ENCODE measurements at regions not wholly inside any gene's neighbourhood (a gene's known extent, or its start where the extent isn't known, plus 50 kb on each side); places are given as distances from the start of the nearest gene placed in this dataset.

- no peak overlapping the region for H3K27ac ChIP-seq (ENCODE audit: low read depth, low read length)
- H3K9me2 ChIP-seq (ENCODE audit: insufficient read depth) = no peaks in the 10 kb centered on the region
- no peak overlapping the region for H3K4me3 ChIP-seq (replicated peaks in 1 of 2; ENCODE audit: low read depth in 1 of 2, low read length in 2 of 2)
- H2AFZ ChIP-seq (ENCODE audit: low read depth, low read length, poor library complexity, severe bottlenecking) = no peak overlapping the region
- H3K9me3 ChIP-seq (ENCODE audit: control insufficient read depth in 1 of 2, insufficient read depth in 1 of 2, low read depth in 1 of 2, low read length in 2 of 2) = no peaks in the 10 kb centered on the region
- H3K9ac ChIP-seq (ENCODE audit: low read length) = no peak overlapping the region
- no peaks in the 10 kb centered on the region for H3K79me2 ChIP-seq (ENCODE audit: insufficient read depth, low read length)
- no peak for ATAC-seq
- ChIA-PET POLR2A (no interaction called here), RAD21 (ENCODE audit: low non-redundant PET in 1 of 2, low total read pairs in 2 of 2, uncharacterized antibody in 2 of 2, unreplicated experiment in 2 of 2) (no interaction called here), CTCF (no interaction called here)
- no peaks in the 10 kb centered on the region for H3K36me3 ChIP-seq (ENCODE audit: control insufficient read depth in 1 of 2, insufficient read depth in 2 of 2, low read length in 2 of 2)
- DNase-seq (ENCODE audit: low read depth, low spot score) = no peak
- no peaks in the 10 kb centered on the region for H3K27me3 ChIP-seq (ENCODE audit: insufficient read depth, low read length)
- no peak for TF ChIP-seq POLR2AphosphoS5 (IDR thresholded peaks at IDR 0.05; ENCODE audit: low read depth, low read length)
- no peak for TF ChIP-seq CTCF (IDR thresholded peaks at IDR 0.05 in 2 of 3, conservative IDR thresholded peaks at IDR 0.05 in 1 of 3; ENCODE audit: borderline replicate concordance in 1 of 3, insufficient read depth in 1 of 3, low read depth in 2 of 3, low read length in 2 of 3)
- no peak for TF ChIP-seq EZH2 (IDR thresholded peaks at IDR 0.05)
- TF ChIP-seq SP1 (IDR thresholded peaks at IDR 0.05; ENCODE audit: low read depth) = no peak
- intact Hi-C loops (cut with micrococcal nuclease) = no loop called here
- no TSS peak for BruUV-seq (replicated peaks)
- H3K4me2 ChIP-seq (ENCODE audit: low read length) = no peak overlapping the region
- H3K4me1 ChIP-seq (ENCODE audit: control insufficient read depth in 1 of 2, insufficient read depth in 2 of 2, low read length in 2 of 2) = peaks cover 0 to under 1% of the 10 kb centered on the region in 2 experiments; a peak in 1 of 4 replicates
- no peaks in the 10 kb centered on the region for H4K20me1 ChIP-seq (ENCODE audit: insufficient read depth)
Measured at GRCh38 chr16:10322723-10323527, 62.9 kb upstream of the ATF7IP2 start.

- no peak overlapping the region for H3K27ac ChIP-seq (ENCODE audit: low read depth, low read length)
- no peaks in the 10 kb centered on the region for H3K9me3 ChIP-seq (ENCODE audit: control insufficient read depth in 1 of 2, insufficient read depth in 1 of 2, low read depth in 1 of 2, low read length in 2 of 2)
- H3K9ac ChIP-seq (ENCODE audit: low read length) = no peak overlapping the region
- H4K20me1 ChIP-seq (ENCODE audit: insufficient read depth) = no peaks in the 10 kb centered on the region
- H3K79me2 ChIP-seq (ENCODE audit: insufficient read depth, low read length) = no peaks in the 10 kb centered on the region
- CTCF ChIA-PET = no interaction called here
- H3K27me3 ChIP-seq (ENCODE audit: insufficient read depth, low read length) = no peaks in the 10 kb centered on the region
- no peak overlapping the region for H3K4me3 ChIP-seq (replicated peaks in 1 of 2; ENCODE audit: low read depth in 1 of 2, low read length in 2 of 2)
- RAD21 ChIA-PET (ENCODE audit: low non-redundant PET in 1 of 2, low total read pairs in 2 of 2, uncharacterized antibody in 2 of 2, unreplicated experiment in 2 of 2) = no interaction called here
- H3K4me1 ChIP-seq (ENCODE audit: control insufficient read depth in 1 of 2, insufficient read depth in 2 of 2, low read length in 2 of 2) = peaks cover 2 to 6% of the 10 kb centered on the region in 2 experiments; a peak in 3 of 4 replicates
- no peak for DNase-seq (ENCODE audit: low read depth, low spot score)
- no peaks in the 10 kb centered on the region for H3K9me2 ChIP-seq (ENCODE audit: insufficient read depth)
- POLR2A ChIA-PET = no interaction called here
- no peak for ATAC-seq
- no peaks in the 10 kb centered on the region for H3K36me3 ChIP-seq (ENCODE audit: control insufficient read depth in 1 of 2, insufficient read depth in 2 of 2, low read length in 2 of 2)
- intact Hi-C loops (cut with micrococcal nuclease) = no loop called here
- no peak overlapping the region for H2AFZ ChIP-seq (ENCODE audit: low read depth, low read length, poor library complexity, severe bottlenecking)
- no peak overlapping the region for H3K4me2 ChIP-seq (ENCODE audit: low read length)
- no TSS peak for BruUV-seq (replicated peaks)
- TF ChIP-seq CBX3 (IDR thresholded peaks at IDR 0.05; ENCODE audit: low read depth) (no peak), EZH2 (IDR thresholded peaks at IDR 0.05) (no peak), ATF3 (IDR thresholded peaks at IDR 0.05) (no peak), EZH2phosphoT487 (IDR thresholded peaks at IDR 0.05; ENCODE audit: borderline replicate concordance) (no peak), CEBPB (IDR thresholded peaks at IDR 0.05; ENCODE audit: low read depth) (no peak), JUND (IDR thresholded peaks at IDR 0.05) (no peak), SRF (IDR thresholded peaks at IDR 0.05; ENCODE audit: low read depth) (no peak), ZNF274 (IDR thresholded peaks at IDR 0.05; ENCODE audit: low read depth, low read length) (no peak), SIN3A (IDR thresholded peaks at IDR 0.05; ENCODE audit: low read depth) (no peak), POLR2A (IDR thresholded peaks at IDR 0.05; ENCODE audit: borderline replicate concordance, extremely low read depth, insufficient read depth, insufficient read length) (no peak), CTCF (IDR thresholded peaks at IDR 0.05 in 2 of 3, conservative IDR thresholded peaks at IDR 0.05 in 1 of 3; ENCODE audit: borderline replicate concordance in 1 of 3, insufficient read depth in 1 of 3, low read depth in 2 of 3, low read length in 2 of 3) (no peak), FOSL1 (IDR thresholded peaks at IDR 0.05; ENCODE audit: low read depth) (no peak)
Measured at GRCh38 chr16:10323528-10323869, 62.4 kb upstream of the ATF7IP2 start.
